Fibroblast of skin of right biceps (primary cell): ENCODE measurements at regions not wholly inside any gene's neighbourhood (a gene's known extent, or its start where the extent isn't known, plus 50 kb on each side); places are given as distances from the start of the nearest gene placed in this dataset.
"Not testable (repeated sequence)": the region's sequence is repeated elsewhere in the genome, so short reads cannot be mapped to it uniquely, and the experiment has no call there.

ENCODE experiments used
- DNase-seq: peaks from one replicate; pipeline ENCODE4 v3.0.0-alpha.2; 2013

DNA sequence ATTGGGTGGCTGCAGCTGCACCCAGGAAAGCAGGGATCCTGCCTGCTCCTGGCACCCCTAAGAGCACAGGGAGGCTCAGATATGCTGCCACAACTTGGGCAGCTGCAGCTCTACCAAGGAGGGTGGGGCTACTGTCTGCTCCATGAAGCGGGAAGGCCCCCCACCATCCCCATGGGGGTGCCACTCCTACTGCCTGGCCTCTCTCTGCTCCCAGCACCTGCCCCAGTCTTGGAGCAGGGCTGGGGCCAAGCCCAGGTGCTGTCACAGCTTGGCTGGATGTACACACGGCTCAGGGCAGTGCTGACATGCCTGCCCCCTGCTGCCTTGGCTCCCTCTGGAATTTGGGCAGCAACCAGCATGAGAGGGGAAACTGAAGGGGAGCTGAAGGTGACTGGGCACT lies 214.7 kb upstream of the PLPPR1 start:
- DNase-seq, result no peak

DNA sequence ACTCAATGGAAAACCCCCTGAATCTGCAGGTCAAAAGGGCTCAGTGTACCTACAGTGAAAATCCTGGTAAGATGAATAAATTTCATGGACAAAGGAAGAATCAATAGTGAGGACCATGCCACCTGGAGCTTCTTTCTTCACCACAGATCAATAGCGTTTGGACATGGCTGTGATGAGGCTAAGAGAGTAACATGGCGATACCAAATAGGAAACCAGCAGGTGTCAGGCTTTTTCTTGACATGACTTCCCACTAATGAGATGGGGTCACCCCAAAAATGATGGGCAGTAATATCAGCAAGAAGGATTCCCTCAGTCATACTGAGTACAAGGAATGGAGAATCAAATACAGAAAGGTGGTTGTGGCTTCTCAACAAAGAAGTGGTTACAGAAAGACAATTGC lies 208.5 kb upstream of the PLPPR1 start:
- no peak for DNase-seq

DNA sequence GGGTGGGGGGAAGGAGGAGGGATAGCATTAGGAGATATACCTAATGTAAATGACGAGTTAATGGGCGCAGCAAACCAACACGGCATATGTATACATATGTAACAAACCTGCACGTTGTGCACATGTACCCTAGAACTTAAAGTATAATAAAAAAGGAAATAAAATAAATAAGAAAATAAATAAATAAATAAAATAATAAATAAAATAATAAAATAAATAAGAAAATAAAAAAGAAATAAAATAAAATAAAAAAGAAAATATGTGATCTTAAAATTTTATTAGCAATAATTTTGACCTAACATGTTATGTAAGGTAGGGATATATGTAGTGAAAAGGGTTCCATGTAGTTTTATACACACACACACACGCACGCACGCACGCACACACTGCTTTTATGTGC lies 195.5 kb upstream of the PLPPR1 start:
- DNase-seq, result not testable (repeated sequence)

DNA sequence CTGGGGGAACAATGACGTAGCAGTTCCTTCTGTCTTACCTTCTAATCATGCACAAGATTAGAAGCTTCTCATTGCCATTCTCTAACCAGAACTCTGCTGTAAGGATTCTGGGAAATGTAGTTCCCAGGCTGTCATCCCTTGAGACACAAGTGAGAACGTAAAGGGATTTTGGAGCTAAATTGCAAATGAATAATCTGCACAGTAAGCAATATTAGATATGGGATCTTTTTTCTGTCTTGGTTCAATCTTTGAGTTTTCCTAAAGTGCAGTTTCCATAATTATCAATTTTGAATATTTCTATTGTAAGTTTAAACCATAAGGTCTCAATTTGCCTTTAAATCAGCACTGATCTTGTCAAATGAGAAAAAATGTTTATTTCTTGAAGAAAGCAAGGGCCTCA lies 189.7 kb upstream of the PLPPR1 start:
- no peak for DNase-seq

DNA sequence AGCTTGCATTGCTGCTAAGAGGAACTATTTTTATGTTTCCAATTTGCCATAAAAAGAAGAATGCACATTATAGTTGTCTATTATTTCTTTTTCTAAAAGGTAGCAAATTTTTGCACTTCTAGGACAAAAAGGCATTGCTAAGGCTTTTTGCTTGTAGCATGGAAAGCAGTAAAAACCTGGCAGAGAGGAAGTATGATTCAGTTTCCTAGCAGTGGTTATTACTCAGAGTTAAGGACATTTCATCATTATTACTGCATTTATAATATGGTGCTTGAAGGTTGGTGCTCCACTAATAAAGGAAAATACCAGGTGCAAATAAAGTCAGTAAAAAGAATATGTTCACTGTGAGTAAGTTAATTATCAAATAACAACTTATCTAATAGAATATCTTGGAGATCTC lies 179.8 kb upstream of the PLPPR1 start:
- peak; percentile 3 for DNase-seq

DNA sequence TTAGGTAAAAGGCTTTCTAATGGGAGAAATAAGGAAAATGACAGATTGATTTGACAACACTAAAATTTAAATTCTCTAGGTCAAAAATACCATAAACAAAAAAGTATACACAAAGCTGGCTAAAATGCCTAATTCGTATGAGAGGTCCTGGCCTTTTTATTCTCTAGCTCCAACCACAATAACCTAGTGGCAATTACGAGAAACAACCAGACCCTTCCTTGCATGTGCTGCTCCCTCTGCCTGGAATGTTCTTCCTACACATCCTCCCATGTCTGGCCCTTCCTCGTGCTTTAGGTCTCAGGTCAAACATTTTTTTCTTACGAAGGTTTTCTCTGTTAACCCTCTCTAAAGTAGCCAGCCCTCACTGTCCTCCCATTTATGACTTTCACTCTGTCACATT lies 176.4 kb upstream of the PLPPR1 start:
- no peak for DNase-seq

DNA sequence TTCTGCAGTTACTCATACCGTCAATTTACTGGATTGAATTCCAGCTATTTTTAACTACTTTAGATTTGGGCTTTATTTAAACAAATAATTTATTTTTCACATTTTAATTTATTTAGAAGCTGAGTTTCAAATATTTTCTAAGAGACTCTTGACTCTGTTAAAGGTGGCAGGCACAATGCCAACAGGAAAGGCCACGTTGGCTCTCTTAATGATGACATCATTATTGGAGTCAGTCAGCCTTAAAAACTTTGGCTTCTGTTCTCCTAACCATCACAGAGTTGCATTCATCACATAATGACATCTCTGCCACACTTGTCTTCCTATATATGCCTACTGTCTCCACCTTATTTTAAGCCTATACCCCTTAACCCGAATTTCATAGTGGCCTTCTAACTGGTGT lies 172.3 kb upstream of the PLPPR1 start:
- no peak for DNase-seq

DNA sequence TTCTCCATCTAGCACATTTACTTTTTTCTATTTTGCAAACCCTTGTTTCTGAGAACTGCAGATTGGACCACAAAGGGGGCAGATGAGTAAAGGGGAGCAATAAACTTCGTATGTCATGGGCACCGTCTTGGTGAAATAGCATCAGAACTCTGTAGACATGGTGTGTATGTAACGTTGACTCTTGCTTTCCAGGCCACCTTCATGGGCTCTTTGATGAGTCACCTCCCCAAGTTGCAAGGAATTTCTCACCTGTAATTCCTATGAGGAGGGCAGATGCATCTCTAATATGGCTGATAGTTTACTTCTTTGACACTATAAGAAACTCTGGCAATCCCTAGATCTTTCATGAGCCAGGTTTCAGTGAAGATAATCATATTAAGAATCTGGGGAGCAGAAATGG lies 163.4 kb upstream of the PLPPR1 start:
- no peak for DNase-seq

DNA sequence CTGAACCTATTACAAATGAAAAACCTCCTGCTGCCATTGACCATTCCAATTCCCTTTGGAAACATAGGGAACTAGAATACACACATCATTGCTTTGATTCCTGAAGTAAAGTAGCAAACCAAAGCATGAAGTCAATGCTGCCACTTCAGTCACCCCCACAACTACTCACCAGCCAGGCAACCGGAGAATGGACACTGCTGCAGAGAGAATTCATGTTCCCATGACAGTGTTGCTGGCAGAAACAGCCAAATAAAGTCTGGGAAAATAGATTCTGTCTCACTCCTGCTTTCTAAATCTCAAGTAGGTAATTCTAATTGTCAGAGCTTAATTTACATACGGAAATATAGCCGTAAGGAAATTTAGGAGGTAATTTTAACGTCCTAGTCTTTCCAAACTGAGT lies 162.9 kb upstream of the PLPPR1 start:
- no peak for DNase-seq

DNA sequence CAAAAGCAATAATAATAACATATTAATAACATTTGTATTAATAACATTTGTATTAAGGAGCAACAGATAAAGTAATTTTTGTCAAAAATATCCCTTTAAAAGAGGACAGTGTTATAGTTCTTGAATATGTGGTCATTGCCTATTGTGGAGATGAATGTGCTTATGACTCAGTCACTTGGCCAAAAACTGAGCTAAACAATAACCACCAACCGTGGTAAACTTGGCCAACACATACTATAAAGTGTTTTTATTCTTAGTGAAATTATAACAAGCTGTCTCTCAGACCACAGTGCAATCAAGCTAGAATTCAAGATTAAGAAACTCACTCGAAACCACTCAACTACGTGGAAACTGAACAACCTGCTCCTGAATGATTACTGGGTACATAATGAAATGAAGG lies 159.2 kb upstream of the PLPPR1 start:
- no peak for DNase-seq

DNA sequence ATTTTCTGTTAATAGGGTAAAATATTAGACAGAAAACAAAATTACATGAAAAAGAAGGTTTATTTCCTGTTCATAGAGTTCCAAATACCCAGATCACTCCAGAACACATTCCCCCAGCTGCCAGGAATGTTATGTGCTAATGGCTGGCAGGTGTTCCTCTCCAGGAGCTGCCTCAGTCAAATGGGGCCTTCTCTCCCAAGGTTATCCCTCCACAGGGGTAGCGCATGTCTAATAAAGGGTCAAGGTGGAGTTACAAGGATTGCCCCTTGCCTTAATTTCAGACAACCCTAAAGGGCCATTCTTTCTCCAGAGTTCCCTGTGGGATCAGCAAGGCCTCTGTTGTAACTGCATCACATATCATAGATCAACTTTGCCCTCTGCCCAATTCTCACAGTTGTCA lies 148.6 kb upstream of the PLPPR1 start:
- DNase-seq, result no peak

DNA sequence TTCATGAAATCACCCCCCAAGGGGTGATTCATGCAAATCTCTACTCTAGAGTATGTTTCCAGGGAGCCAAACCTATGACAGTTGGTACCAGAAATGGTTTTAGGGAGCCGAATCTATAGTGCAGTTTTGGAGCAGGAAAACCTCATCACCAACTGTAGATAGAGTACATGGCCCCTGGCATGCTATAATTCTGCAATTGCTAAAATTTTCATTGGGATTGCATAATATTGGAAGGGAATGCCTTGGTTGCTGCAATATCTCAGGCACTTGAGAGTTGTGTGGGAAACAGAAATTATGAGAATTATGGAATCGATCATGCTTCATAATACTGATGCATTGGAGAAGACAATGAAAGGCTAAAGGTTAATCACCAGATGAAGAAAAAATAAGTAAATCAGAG lies 148.2 kb upstream of the PLPPR1 start:
- no peak for DNase-seq

DNA sequence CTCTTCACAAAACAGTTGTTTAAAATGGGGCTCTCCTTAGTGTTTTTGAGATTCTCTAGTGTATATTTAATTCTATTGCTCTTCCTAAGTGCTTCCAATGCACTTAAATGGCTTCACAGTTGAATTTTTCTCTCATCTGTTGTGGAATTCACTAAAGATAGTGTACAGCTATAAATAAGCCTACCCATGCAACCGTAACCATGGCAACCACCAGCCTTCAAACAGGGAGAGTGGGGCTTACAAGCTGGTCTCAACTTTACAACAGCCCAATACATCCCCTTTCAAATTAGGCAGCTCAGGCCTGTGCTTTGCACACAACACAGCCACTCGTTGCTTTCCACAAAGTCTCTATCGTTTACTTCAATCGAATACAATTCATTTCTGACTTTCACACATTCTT lies 144.0 kb upstream of the PLPPR1 start:
- DNase-seq, result no peak

DNA sequence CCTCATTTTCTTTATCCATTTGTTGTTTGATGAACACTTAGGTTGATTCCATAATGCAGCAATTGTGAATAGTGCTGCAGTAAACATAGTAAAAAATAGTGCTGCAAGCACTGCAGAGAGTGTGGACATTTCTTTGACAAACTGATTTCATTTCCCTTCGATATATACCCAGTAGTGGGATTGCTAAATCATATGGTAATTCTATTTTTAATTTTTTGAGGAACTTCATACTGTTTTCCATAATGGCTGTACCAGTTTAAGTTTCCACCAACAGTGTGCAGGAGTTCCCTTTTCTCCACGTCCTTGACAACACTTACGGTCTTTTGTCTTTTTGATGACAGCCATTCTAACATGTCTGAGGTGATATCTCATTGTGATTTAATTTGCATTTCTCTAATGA lies 138.2 kb upstream of the PLPPR1 start:
- no peak for DNase-seq

DNA sequence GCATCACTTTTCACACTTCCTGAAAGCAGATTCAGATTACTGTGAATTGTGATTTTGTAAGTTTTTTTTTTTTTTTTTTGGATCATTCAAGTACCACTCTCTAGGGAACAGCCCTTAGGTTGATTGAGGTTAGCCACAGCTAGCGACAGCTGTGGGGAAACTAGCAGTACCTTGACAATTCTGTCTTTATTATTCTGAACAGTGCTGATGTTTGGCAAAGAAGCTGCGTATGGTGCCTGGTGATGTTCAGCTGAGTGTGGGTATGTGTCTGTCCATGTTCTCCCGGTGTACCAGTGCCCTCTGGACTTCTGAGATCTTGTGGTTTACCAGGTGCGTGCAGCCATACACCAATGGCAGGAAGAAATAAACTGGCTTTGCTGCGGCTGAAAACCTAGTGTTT lies 117.3 kb upstream of the PLPPR1 start:
- no peak for DNase-seq

DNA sequence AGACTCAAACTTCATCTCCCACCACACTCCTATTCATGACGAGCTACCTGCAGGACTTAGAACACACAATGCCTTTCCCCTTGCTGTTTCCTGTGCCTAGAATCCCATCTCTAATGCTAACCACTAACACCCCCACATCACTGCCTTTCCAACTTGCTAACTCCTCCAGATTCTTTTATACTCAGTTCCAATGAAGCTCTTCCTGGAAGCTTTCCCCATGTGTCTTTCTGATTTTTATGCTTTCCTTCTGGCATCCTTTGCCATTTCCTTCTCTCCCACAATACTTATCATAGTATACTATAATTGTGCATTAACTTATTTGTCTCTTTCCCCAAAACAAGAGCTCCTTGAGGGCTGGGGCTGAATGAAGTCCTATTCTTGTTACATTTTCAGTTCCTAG lies 115.3 kb upstream of the PLPPR1 start:
- DNase-seq, result no peak

DNA sequence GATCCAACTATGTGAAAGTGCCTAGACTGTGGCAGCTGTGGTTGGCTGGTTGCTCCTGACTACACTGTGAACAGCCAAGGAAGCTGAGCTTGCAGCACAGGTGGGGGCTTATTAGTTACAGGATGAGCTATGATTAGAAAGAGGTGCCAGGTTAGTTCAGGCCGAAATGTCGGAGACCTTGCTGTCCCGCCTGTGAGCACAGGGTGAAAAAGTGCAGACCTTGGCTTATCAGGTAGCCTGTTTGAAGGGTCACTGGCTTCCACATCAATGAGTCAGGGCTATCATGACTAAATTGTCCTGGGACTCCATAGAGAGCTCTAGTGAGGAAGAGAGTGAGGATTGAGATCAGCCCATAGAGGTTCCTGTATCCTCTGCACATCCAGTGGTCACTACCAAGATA lies 114.3 kb upstream of the PLPPR1 start:
- DNase-seq, result no peak

DNA sequence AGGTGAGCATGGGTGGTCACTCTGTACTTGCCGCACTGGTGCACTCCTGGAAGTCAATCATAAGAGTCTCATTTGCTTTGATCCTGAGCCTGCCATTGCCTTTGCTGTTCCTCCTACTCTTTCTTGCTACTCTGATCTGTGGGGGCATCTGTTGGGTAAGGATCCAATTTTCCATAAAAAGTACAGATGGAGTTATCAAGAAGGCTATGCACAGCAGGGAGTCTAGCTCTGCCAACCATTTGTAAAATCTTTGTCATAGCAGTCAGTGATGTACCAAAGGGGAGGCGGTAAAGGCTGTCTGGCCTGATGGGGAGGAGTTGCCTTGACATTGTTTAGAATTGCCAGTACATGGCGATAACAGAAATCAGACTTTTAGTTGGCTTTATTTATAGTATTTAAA lies 109.0 kb upstream of the PLPPR1 start:
- DNase-seq, result no peak

DNA sequence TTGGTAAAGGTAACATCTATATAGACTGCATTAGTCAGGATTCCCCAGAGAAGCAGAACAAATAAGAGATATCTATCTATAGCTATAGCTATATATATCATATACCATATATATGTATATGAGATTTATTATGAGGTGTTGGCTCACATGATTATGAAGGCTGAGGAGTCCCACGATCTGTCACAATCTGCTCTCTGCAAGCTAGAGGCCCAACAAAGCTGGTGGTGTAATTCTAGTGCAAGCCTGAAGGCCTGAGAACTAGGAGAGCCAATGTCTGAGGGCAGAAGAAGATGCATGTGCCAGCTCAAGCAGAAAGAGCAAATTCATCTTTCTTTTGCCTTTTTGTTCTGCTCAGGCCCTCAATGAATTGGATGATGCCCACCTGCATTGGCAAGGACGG lies 102.2 kb upstream of the PLPPR1 start:
- no peak for DNase-seq

DNA sequence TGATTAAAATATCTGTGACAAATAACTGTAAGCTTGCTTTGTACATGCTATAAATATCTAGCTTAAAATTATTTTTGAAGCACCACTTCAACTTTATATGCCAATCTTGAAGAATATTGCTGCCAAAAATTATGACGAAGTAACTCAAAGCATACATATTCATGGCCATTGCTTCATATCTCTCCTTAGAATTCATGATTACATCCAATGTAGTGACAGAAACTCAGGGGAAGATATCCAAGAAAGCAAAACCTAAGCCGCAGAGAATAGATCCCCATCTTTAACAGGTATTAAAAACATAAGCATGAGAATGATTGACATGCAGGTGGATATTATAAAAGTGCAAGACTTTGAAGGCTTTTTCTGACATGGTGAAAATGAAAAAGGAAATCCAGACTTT lies 100.8 kb upstream of the PLPPR1 start:
- no peak for DNase-seq

DNA sequence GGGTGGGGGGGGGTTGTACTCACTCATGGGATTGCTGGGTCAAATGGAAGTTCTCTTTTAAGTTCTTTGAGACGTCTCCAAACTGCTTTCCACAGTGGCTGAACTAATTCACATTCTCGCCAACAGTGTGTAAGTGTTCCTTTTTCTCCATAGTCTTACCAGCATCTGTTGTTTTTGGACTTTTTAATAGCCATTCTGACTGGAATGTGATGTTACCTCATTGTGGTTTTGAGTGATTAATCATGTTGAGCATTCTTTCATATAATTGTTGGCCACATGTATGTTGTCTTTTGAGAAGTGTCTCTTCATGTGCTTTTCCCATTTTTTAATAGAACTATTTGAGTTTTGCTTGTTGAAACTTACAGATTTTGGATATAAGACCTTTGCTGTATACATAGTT lies 94.9 kb upstream of the PLPPR1 start:
- peak; percentile 68 for DNase-seq

DNA sequence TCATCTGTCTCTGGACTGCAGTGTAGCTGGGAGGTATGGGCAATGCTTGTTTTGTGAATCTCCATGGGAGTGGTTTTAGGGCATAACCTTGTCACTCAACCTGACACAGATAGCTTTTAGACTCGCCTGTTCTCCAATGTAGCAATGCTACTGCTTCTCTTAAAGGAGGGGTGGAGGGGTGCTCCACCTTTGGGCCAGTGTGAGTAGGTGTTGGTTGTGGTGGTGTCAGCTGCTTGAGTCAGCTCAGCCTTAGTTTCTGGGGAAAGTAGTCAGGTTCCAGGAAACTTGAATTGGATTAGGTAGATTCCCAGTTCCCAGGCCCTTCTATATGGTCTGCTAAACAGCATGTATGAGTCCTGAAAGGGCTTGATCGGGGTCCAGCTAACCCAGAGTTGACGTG lies 91.1 kb upstream of the PLPPR1 start:
- no peak for DNase-seq

DNA sequence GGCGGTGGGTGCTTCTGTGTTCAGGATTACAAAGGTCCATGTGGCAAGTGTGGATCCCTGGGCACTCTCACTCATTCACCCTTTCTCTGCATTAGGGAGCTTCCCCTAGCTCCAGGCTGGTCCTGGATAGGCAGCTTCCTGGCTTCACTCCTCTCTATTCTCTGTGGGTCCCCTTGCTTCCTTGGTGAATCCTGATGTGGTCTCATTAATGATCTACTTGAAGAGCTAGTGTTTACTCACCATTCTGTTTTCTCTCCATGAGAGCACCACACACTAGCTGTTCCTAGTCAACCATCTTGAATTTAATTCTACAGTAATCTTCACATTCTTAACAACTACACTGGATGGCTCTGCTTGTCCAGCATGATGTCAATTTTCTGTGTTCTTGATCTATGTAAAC lies 90.0 kb upstream of the PLPPR1 start:
- DNase-seq, result no peak

DNA sequence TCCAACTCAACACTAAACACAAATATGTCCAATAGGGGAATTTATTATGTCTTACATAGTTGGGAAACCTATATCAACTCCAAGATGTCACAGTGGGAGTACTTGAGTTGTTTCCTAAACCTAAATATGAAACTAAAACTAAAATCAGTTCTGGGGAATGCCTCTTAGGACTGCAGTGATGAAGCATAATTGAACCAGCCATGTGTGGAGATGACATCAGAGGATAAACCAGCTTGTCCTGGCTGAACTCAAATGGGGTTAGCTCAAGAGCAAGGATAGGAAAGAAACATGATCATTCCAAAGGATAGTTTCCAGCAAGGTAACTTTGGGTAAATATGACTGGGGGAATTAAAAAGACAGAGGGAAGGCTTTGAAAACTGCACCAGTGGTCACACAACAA lies 88.9 kb upstream of the PLPPR1 start:
- DNase-seq, result no peak

DNA sequence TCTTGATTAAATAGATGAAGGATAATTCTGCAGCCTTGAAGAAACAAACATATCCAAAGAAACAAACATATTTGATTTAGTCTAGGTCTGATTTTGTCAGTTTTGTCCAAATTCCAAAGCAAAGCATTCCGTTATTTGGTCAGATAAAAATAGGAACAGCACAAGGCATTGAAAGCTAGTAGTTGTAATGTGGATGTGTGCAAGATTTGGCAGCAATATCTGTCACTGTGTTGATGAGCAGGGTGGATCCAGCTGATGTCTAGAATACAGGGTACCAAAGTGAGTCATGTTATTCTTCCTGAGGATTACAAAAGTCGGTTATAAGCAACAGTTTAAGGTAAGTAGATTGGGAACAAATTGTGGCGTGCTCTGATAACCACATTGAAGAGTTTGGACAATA lies 69.3 kb upstream of the PLPPR1 start:
- DNase-seq, result no peak
